GM21390 (cell line): ENCODE measurements at regions not wholly inside any gene's neighbourhood (a gene's known extent, or its start where the extent isn't known, plus 50 kb on each side); places are given as distances from the start of the nearest gene placed in this dataset.
"Not testable (repeated sequence)": the region's sequence is repeated elsewhere in the genome, so short reads cannot be mapped to it uniquely, and the experiment has no call there.

Experiments used
- ATAC-seq: cut with Tn5 transposase; IDR thresholded peaks from one replicate; pipeline ENCODE4 v1.9.1; 2021; ENCODE audit not compliant: unreplicated experiment

GRCh38 chr14:97129639-97130038, 332.5 kb downstream of the VRK1 start:
- ATAC-seq = no peak

DNA sequence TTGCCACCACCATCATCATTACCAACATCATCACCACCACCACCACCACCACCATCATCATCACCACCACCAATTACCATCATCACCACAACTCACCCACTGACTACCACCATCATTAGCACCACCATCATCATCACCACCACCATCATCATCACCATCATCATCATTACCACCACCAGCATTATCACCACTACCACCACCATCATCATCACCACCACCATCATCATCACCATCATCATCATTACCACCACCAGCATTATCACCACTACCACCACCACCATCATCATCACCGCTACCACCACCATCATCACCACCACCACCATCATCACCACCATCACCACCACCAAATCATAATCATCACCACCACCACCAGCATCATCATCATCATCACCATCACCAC, 338.7 kb downstream of the VRK1 start:
- ATAC-seq = not testable (repeated sequence)

- ATAC-seq = no peak
Observed at GRCh38 chr14:97137705-97138104, 340.5 kb downstream of the VRK1 start.

GRCh38 chr14:97138801-97139200, 341.6 kb downstream of the VRK1 start:
- no peak for ATAC-seq

DNA sequence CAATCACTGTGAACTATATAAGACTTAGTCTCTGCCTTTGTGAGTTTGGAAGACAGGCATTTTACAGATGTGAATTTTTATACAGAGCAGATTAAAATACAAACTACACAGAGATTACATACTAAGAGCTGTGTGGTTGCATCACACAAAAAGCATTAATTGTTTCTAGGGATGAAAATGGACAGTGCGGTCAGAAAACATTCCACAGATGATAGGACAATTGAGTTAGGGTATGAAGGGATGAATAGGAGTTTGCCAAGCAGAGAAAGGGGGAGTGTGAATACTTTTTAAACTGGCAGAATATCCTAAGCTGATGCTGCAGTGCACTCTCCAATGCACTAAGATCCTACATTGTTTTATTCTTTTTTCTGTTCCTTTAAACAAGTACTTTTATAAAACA, 345.8 kb downstream of the VRK1 start:
- no peak for ATAC-seq

GRCh38 chr14:97143456-97143855, 346.3 kb downstream of the VRK1 start:
- no peak for ATAC-seq

DNA sequence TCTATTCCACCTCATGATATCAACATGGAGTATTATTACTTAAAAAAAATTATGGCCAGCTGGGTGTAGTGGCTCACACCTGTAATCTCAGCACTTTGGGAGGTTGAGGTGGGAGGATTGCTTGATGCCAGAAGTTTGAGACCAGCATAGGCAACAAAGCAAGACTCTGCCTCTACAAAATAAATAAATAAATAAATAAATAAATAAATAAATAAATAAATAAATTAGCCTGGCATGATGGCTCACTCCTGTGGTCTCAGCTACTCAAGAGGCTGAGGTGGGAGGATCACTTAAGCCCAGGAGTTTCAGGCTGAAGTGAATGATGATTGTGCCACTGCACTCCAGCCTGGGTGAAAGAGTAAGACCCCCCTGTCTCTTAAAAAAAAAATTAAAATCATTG, 350.8 kb downstream of the VRK1 start:
- ATAC-seq = not testable (repeated sequence)

DNA sequence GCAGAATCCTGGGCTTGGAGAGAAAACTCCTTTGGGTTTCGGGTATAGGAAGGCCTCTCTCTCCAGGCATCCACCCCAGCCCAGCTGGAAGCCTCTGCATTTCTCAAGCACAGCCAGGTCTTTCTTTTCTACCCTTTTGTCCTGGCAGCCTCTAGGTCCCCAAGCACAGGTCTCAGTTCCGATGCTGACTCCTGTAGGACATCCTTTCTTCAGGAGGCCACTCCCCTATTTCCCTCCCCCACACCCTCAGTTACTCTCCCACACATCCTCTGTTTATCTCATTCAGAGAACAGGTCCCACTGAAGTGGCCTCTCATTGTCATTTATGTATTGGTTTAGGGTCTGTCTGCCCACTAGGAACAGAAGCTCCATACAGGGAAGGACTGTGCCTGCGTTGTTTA, 352.6 kb downstream of the VRK1 start:
- no peak for ATAC-seq

- ATAC-seq = no peak
Observed at GRCh38 chr14:97153527-97153926, 356.3 kb downstream of the VRK1 start.

DNA sequence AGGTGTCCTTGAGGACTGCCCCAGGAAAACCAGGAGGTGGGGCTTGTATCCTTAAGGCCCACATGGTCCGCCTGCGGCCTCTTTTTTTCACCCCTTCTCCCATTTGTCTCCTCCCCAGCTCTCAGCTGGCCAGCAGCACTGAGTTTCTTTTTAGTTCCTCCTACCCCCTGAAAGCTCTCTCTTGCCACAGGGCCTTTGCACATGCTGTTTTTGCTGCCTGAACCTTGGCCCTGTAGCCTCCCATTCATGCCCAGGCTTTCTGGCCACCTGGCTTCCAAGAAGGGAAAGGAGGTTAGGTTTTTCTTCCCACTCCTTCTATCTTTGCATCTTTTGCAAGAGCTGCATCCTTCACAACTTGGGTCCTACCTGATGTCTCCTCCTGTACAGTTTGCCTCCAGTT, 358.1 kb downstream of the VRK1 start:
- no peak for ATAC-seq

- ATAC-seq = no peak
Observed at GRCh38 chr14:97155814-97156213, 358.6 kb downstream of the VRK1 start.

DNA sequence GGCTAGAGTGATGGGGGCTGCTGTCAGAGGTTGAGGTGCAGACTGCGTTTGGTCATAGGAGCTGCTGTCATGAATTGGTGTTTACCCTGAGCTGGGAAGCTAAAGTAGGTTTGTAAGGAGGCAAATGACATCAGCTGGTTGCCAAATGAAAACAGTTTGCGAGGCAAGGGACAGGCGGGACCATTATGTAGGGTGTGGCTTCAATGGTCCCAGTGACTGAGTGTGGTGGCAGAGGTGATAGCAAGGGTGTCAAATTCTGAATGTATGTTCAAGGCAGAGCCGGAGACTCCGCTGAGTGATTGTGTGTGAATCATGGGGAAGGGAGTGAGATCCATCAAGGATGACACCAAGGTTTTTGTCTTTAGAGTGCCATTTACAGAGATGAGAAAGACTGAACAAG, 359.5 kb downstream of the VRK1 start:
- ATAC-seq = no peak

GRCh38 chr14:97158102-97158501, 360.9 kb downstream of the VRK1 start:
- no peak for ATAC-seq

GRCh38 chr14:97159124-97159523, 361.9 kb downstream of the VRK1 start:
- ATAC-seq = no peak

GRCh38 chr14:97162621-97163020, 365.4 kb downstream of the VRK1 start:
- ATAC-seq = no peak

GRCh38 chr14:97164021-97164420, 366.8 kb downstream of the VRK1 start:
- ATAC-seq = no peak

DNA sequence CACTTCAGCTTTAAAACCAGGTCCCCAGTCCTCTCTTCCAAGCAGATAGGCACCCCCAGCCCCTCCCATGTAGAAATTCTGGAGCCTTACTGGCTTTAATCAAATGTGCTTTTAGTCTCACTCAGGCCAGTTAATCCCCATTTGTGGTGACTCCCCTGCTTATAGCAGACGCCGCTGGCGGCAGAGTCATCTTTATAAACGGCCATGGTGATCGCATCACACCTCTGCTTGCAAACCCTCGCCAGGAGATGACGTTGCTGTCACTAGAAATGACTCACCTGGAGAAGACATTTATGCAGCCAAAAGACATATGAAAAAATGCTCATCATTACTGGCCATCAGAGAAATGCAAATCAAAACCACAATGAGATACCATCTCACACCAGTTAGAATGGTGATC, 369.3 kb downstream of the VRK1 start:
- no peak for ATAC-seq

- not testable (repeated sequence) for ATAC-seq
Observed at GRCh38 chr14:97167577-97167976, 370.4 kb downstream of the VRK1 start.

GRCh38 chr14:97172644-97173043, 375.5 kb downstream of the VRK1 start:
- no peak for ATAC-seq

DNA sequence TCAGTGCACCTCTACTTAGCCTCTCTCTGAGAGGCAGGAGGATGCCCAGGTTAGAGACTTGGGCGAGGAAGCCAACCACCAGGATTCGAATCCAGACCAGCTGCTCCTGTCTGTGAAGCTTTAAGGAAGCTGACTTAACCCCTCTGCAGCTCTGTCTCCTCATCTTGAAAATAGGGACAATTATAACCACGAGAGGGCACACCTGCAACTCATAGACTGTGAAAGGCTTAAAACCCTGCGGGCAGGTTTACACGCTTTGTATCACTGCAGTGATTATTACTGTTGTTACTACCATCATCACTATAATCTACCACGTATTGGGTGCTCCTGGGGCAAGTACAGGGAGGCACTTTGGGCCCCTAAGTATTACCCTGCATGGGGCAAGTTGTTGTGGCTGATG, 379.8 kb downstream of the VRK1 start:
- no peak for ATAC-seq

DNA sequence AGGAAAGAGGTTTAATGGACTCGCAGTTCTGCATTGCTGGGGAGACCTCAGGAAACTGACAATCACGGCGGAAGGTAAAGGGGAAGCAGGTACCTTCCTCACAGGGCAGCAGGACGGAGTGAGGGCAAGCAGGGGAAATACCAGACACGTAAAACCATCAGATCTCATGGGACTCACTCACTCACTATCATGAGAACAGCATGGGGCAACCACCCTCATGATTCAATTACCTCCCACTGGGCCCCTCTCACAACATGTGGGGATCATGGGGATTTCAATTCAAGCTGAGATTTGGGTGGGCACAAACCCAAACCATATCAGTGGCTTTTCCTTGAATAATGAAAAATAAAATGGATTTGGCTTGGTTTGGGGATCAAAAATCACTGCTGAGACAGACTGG, 380.5 kb downstream of the VRK1 start:
- no peak for ATAC-seq

- no peak for ATAC-seq
Observed at GRCh38 chr14:97178781-97179180, 381.6 kb downstream of the VRK1 start.

GRCh38 chr14:97179573-97179972, 382.4 kb downstream of the VRK1 start:
- no peak for ATAC-seq
